Adrenal gland (tissue), 9 donors: ENCODE measurements at regions not wholly inside any gene's neighbourhood (a gene's known extent, or its start where the extent isn't known, plus 50 kb on each side); places are given as distances from the start of the nearest gene placed in this dataset.

Source experiments
- DNase-seq, 7 donors: peaks; one replicate each; pipeline ENCODE4 v3.0.0-alpha.2; 2019 to 2020
- H3K27ac ChIP-seq, 5 donors: fragments of 200-600 bp; sonication (generic) in 4 of 5; 1 replicate in 3 of 5; 2 replicates in 2 of 5; pipeline versions ENCODE4 v1.5.1 to v1.8.0; 2016 to 2020; ENCODE audit warnings: mild to moderate bottlenecking in 1 of 5
- H3K27me3 ChIP-seq: fragments of 200-600 bp; 2 replicates; pipeline ENCODE4 v1.8.0; 2021
- H3K36me3 ChIP-seq, 2 donors: fragments of 200-600 bp; replicated peaks in 1 of 2; 1 replicate in 1 of 2; 2 replicates in 1 of 2; pipeline versions ENCODE4 v1.5.1 to v1.8.0; 2018 to 2022
- H3K4me1 ChIP-seq, 2 donors: fragments of 200-600 bp; replicated peaks in 1 of 2; 1 replicate in 1 of 2; 2 replicates in 1 of 2; pipeline versions ENCODE4 v1.5.1 to v1.8.0; 2018 to 2021
- H3K4me3 ChIP-seq, 4 donors: fragments of 200-600 bp; sonication (generic) in 3 of 4; one replicate each; pipeline ENCODE4 v1.5.1; 2016 to 2018
- H3K9me3 ChIP-seq, 3 donors: fragments of 200-600 bp; sonication (generic) in 1 of 3; replicated peaks in 1 of 3; 1 replicate in 2 of 3; 2 replicates in 1 of 3; pipeline versions ENCODE4 v1.5.1 to v1.8.0; 2016 to 2021
- CTCF ChIP-seq, 6 experiments: fragments of 450-650 bp in 4 of 6; fragments of 200-600 bp in 2 of 6; sonication (generic) in 1 of 6; IDR thresholded peaks; 1 replicate in 5 of 6; 2 replicates in 1 of 6; pipeline versions ENCODE4 v1.5.1 to v1.8.0; 2016 to 2021; ENCODE audit warnings: antibody characterized with exemption in 6 of 6, mild to moderate bottlenecking in 2 of 6, moderate library complexity in 1 of 6
- POLR2A ChIP-seq, 2 donors: fragments of 450-650 bp; IDR thresholded peaks; one replicate each; pipeline ENCODE4 v1.6.1; 2017; ENCODE audit warnings: antibody characterized with exemption in 2 of 2, mild to moderate bottlenecking in 2 of 2, moderate library complexity in 1 of 2
- WGBS, 4 donors: extraction: QIAGEN DNeasy Blood & Tissue Kit in 2 of 4; methylation state at CpG; one replicate each; pipeline versions ENCODE4 v1.1.5 to v1.1.7; 2013 to 2017; 5-methylcytosine and 5-hydroxymethylcytosine counted together
- intact Hi-C, 2 donors: fragments of 100-400 bp; cut with DNase I; formaldehyde crosslinking; loops; one replicate each; pipeline versions ENCODE4 v1.14.1 to v1.15.0; 2022 to 2023
- donor health status: healthy with polysubstance abuse.
- donor health status: Bipolar disorder and iron deficiency.
- donor health status: DM: yes; HTN: yes; CAD: no.
- donor health status: DM: no; HTN: no; CAD: no.
- donor health status: DM: no; HTN: no; CAD: no.

DNA sequence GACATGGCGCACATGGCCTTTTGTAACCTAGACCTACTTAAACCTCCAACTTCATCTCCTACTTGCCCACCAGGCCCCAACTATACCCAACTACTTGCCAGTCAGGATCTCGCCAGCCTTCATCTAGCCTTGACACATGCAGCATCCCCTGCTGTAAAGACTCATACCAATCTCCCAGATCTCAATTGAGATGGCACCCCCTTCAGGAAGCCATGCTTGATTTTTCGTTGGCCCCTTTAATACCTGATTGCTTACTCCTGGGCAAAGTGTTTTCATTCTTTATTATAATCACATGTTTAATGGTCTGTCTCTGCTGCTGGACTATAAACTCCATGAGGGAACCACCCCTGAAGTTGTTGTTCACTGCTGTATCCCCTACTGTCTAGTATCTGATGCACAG lies 150.8 kb downstream of the SOX2 start:
- WGBS, 4 donors = 66 to 85% (median 77%) methylated on average over 3 of the region's 3 CpGs
- intact Hi-C loops = no loop called here
- Histone ChIP-seq H3K4me3 (no peak overlapping the region), H3K27me3 (no peaks in the 10 kb centered on the region), H3K4me1 (no peaks in the 10 kb centered on the region), H3K36me3 (no peaks in the 10 kb centered on the region), H3K27ac (no peak overlapping the region), H3K9me3 (no peaks in the 10 kb centered on the region)
- no peak for TF ChIP-seq POLR2A (IDR thresholded peaks at IDR 0.05)
- TF ChIP-seq CTCF (IDR thresholded peaks at IDR 0.05) = no peak
- no peak for DNase-seq

- no peak overlapping the region for H3K4me3 ChIP-seq
- 78 to 86% (median 78%) methylated on average over 4 of the region's 4 CpGs for WGBS, 4 donors
- intact Hi-C loops = no loop called here
- no peak overlapping the region for H3K27ac ChIP-seq
- H3K4me1 ChIP-seq = no peaks in the 10 kb centered on the region
- no peaks in the 10 kb centered on the region for H3K9me3 ChIP-seq
- peaks cover 6% of the 10 kb centered on the region for H3K27me3 ChIP-seq
- TF ChIP-seq POLR2A (IDR thresholded peaks at IDR 0.05) (no peak), CTCF (IDR thresholded peaks at IDR 0.05) (no peak)
- no peak for DNase-seq
- H3K36me3 ChIP-seq = no peaks in the 10 kb centered on the region
Measured at GRCh38 chr3:181868576-181869082, 156.9 kb downstream of the SOX2 start.

GRCh38 chr3:181872887-181873286 lies 161.2 kb downstream of the SOX2 start:
- H3K4me3 ChIP-seq = no peak overlapping the region
- H3K4me1 ChIP-seq = no peaks in the 10 kb centered on the region
- H3K36me3 ChIP-seq = no peaks in the 10 kb centered on the region
- H3K27me3 ChIP-seq = peaks cover 6% of the 10 kb centered on the region
- DNase-seq = no peak
- 68 to 79% (median 73%) methylated on average over 1 of the region's 1 CpG for WGBS, 4 donors
- H3K27ac ChIP-seq = no peak overlapping the region
- no peak for TF ChIP-seq POLR2A (IDR thresholded peaks at IDR 0.05)
- TF ChIP-seq CTCF (IDR thresholded peaks at IDR 0.05) = no peak
- intact Hi-C loops = no loop called here
- H3K9me3 ChIP-seq = no peaks in the 10 kb centered on the region

- H3K27ac ChIP-seq = no peak overlapping the region
- H3K4me3 ChIP-seq = no peak overlapping the region
- no peak for DNase-seq
- H3K9me3 ChIP-seq = no peaks in the 10 kb centered on the region
- no peak for TF ChIP-seq POLR2A (IDR thresholded peaks at IDR 0.05)
- no peak for TF ChIP-seq CTCF (IDR thresholded peaks at IDR 0.05)
- intact Hi-C loops = no loop called here
- H3K4me1 ChIP-seq = no peaks in the 10 kb centered on the region
- 27 to 54% (median 30%) methylated on average over 1 of the region's 1 CpG for WGBS, 4 donors
- no peaks in the 10 kb centered on the region for H3K27me3 ChIP-seq
- no peaks in the 10 kb centered on the region for H3K36me3 ChIP-seq
Measured at GRCh38 chr3:181879926-181880325, 168.2 kb downstream of the SOX2 start.
